GM23248 (cell line): ENCODE measurements at regions not wholly inside any gene's neighbourhood (a gene's known extent, or its start where the extent isn't known, plus 50 kb on each side); places are given as distances from the start of the nearest gene placed in this dataset.

Source experiments
- EZH2 ChIP-seq: fragments of 200-600 bp; sonication (generic); IDR thresholded peaks from 2 replicates; pipeline ENCODE4 v1.6.1; 2018; ENCODE audit warnings: antibody characterized with exemption, mild to moderate bottlenecking; ENCODE audit not compliant: insufficient read depth, poor library complexity, severe bottlenecking
- EZH2phosphoT487 ChIP-seq: fragments of 200-600 bp; sonication (generic); IDR thresholded peaks from 2 replicates; pipeline ENCODE4 v1.6.1; 2018; ENCODE audit warnings: antibody characterized with exemption, moderate library complexity, mild to moderate bottlenecking, low read depth; ENCODE audit not compliant: insufficient read depth

GRCh38 chr1:101325144-101325543 lies 88.3 kb downstream of the S1PR1 start:
- no peak for TF ChIP-seq EZH2
- no peak for TF ChIP-seq EZH2phosphoT487
